Nephron progenitor cell (in vitro differentiated cells): ENCODE measurements at regions not wholly inside any gene's neighbourhood (a gene's known extent, or its start where the extent isn't known, plus 50 kb on each side); places are given as distances from the start of the nearest gene placed in this dataset.

ENCODE experiments used
- DNase-seq: peaks from one replicate; pipeline ENCODE4 v3.0.0; 2021
- H3K27ac Mint-ChIP-seq: 2 replicates; pipeline ENCODE4 v1.8.0; 2021; ENCODE audit warnings: mild to moderate bottlenecking, moderate library complexity, mixed read lengths
- H3K27me3 Mint-ChIP-seq: 2 replicates; pipeline ENCODE4 v1.8.0; 2021; ENCODE audit warnings: mild to moderate bottlenecking, low read depth, mixed read lengths; ENCODE audit not compliant: poor library complexity
- H3K36me3 Mint-ChIP-seq: 2 replicates; pipeline ENCODE4 v1.8.0; 2021; ENCODE audit warnings: low read depth, mixed read lengths
- H3K4me1 Mint-ChIP-seq: 2 replicates; pipeline ENCODE4 v1.8.0; 2021; ENCODE audit warnings: mixed read lengths
- H3K4me3 Mint-ChIP-seq: 2 replicates; pipeline ENCODE4 v1.8.0; 2021; ENCODE audit warnings: mild to moderate bottlenecking, moderate library complexity, mixed read lengths
- H3K9me3 Mint-ChIP-seq: 2 replicates; pipeline ENCODE4 v1.8.0; 2021; ENCODE audit warnings: mild to moderate bottlenecking, moderate library complexity, mixed read lengths
- CTCF ChIP-seq: fragments of 200-600 bp; sonication (generic); IDR thresholded peaks from 2 replicates; pipeline ENCODE4 v1.5.0; 2021; ENCODE audit warnings: antibody characterized with exemption

GRCh38 chr4:189073739-189074138 is 866.9 kb upstream of the FRG1 start:
- Mint-ChIP-seq H3K9me3 (peaks cover 7% of the 10 kb centered on the region), H3K4me3 (no peak overlapping the region), H3K4me1 (no peaks in the 10 kb centered on the region), H3K27ac (no peak overlapping the region), H3K36me3 (no peaks in the 10 kb centered on the region), H3K27me3 (peaks cover 7% of the 10 kb centered on the region)
- no peak for TF ChIP-seq CTCF
- DNase-seq: no peak

- no peak for DNase-seq
- H3K4me1 Mint-ChIP-seq: peaks cover 6% of the 10 kb centered on the region
Observed at GRCh38 chr4:189081826-189082225, 858.8 kb upstream of the FRG1 start.

GRCh38 chr4:189083769-189084168 is 856.9 kb upstream of the FRG1 start:
- Mint-ChIP-seq H3K27me3 (no peaks in the 10 kb centered on the region), H3K4me3 (no peak overlapping the region), H3K36me3 (no peaks in the 10 kb centered on the region), H3K27ac (no peak overlapping the region), H3K4me1 (peaks cover 6% of the 10 kb centered on the region), H3K9me3 (peaks cover 3% of the 10 kb centered on the region)
- no peak for DNase-seq
- no peak for TF ChIP-seq CTCF

More at GRCh38 chr4:189081826-189082225, 858.8 kb upstream of the FRG1 start:
- Mint-ChIP-seq H3K4me3 (no peak overlapping the region), H3K27ac (no peak overlapping the region), H3K9me3 (peaks cover 3% of the 10 kb centered on the region), H3K36me3 (no peaks in the 10 kb centered on the region), H3K27me3 (no peaks in the 10 kb centered on the region)
- no peak for TF ChIP-seq CTCF

- no peak for DNase-seq
- Mint-ChIP-seq H3K36me3 (no peaks in the 10 kb centered on the region), H3K4me3 (no peak overlapping the region), H3K4me1 (peaks cover 6% of the 10 kb centered on the region), H3K27ac (no peak overlapping the region), H3K9me3 (peaks cover 3% of the 10 kb centered on the region), H3K27me3 (no peaks in the 10 kb centered on the region)
- no peak for TF ChIP-seq CTCF
Observed at GRCh38 chr4:189084671-189085070, 856.0 kb upstream of the FRG1 start.

- Mint-ChIP-seq H3K4me1 (peaks cover 6% of the 10 kb centered on the region), H3K9me3 (no peaks in the 10 kb centered on the region), H3K4me3 (no peak overlapping the region), H3K27ac (no peak overlapping the region), H3K27me3 (no peaks in the 10 kb centered on the region), H3K36me3 (no peaks in the 10 kb centered on the region)
- no peak for DNase-seq
- TF ChIP-seq CTCF: no peak
Observed at GRCh38 chr4:189087971-189088370, 852.7 kb upstream of the FRG1 start.

- Mint-ChIP-seq H3K27me3 (no peaks in the 10 kb centered on the region), H3K27ac (no peak overlapping the region), H3K9me3 (no peaks in the 10 kb centered on the region), H3K4me3 (no peak overlapping the region), H3K4me1 (peaks cover 6% of the 10 kb centered on the region), H3K36me3 (no peaks in the 10 kb centered on the region)
- TF ChIP-seq CTCF: no peak
- DNase-seq: no peak
Observed at GRCh38 chr4:189088780-189089179, 851.9 kb upstream of the FRG1 start.
